ENCODE measurements at regions not wholly inside any gene's neighbourhood (a gene's known extent, or its start where the extent isn't known, plus 50 kb on each side); places are given as distances from the start of the nearest gene placed in this dataset.

- H3K79me2 ChIP-seq (ENCODE audit: insufficient read depth), result no peaks in the 10 kb centered on the region
- H3K9ac ChIP-seq, result no peak overlapping the region
- H3K4me2 ChIP-seq (ENCODE audit: unreplicated experiment), result no peak overlapping the region
- no peak overlapping the region for H3K4me3 ChIP-seq
- H3K27ac ChIP-seq, result no peak overlapping the region
- in situ Hi-C loops (cut with MboI), result no loop called here
- H3F3A ChIP-seq (ENCODE audit: insufficient read depth), result no peaks in the 10 kb centered on the region
- no peaks in the 10 kb centered on the region for H3K36me3 ChIP-seq (ENCODE audit: low read depth)
- 69 to 77% methylated on average over 24 to 25 of the region's 25 CpGs for WGBS, 2 experiments (ENCODE audit: low coverage in 1 of 2, low lambda C conversion rate in 2 of 2, missing lambda C conversion rate in 2 of 2)
- H4K20me1 ChIP-seq (ENCODE audit: insufficient read depth), result no peaks in the 10 kb centered on the region
- TF ChIP-seq EZH2 (IDR thresholded peaks at IDR 0.05; ENCODE audit: insufficient read depth, poor library complexity, severe bottlenecking) (no peak), EZH2phosphoT487 (IDR thresholded peaks at IDR 0.05; ENCODE audit: insufficient read depth, low read depth) (no peak)
- H3K4me1 ChIP-seq (ENCODE audit: insufficient read depth), result no peaks in the 10 kb centered on the region
- H3K9me3 ChIP-seq (ENCODE audit: low read depth), result no peaks in the 10 kb centered on the region
- no peak for DNase-seq
- no peaks in the 10 kb centered on the region for H3K9me2 ChIP-seq (ENCODE audit: insufficient read depth)
- no peak overlapping the region for H2AFZ ChIP-seq
- H3K27me3 ChIP-seq (replicated peaks; ENCODE audit: insufficient read depth), result no peaks in the 10 kb centered on the region
These were observed 171.3 kb downstream of the BRD1 start for GRCh38 chr22:49656291-49656851.

- Histone ChIP-seq H3K27me3 (replicated peaks; ENCODE audit: insufficient read depth) (no peaks in the 10 kb centered on the region), H3K27ac (no peak overlapping the region), H4K20me1 (ENCODE audit: insufficient read depth) (no peaks in the 10 kb centered on the region), H3K4me2 (ENCODE audit: unreplicated experiment) (no peak overlapping the region), H3K36me3 (ENCODE audit: low read depth) (no peaks in the 10 kb centered on the region), H3K4me1 (ENCODE audit: insufficient read depth) (no peaks in the 10 kb centered on the region), H3K4me3 (no peak overlapping the region), H3K9ac (no peak overlapping the region), H3F3A (ENCODE audit: insufficient read depth) (no peaks in the 10 kb centered on the region), H3K79me2 (ENCODE audit: insufficient read depth) (no peaks in the 10 kb centered on the region), H2AFZ (no peak overlapping the region), H3K9me2 (ENCODE audit: insufficient read depth) (no peaks in the 10 kb centered on the region), H3K9me3 (ENCODE audit: low read depth) (no peaks in the 10 kb centered on the region)
- DNase-seq, result no peak
- TF ChIP-seq EZH2phosphoT487 (IDR thresholded peaks at IDR 0.05; ENCODE audit: insufficient read depth, low read depth), result no peak
- no peak for TF ChIP-seq EZH2 (IDR thresholded peaks at IDR 0.05; ENCODE audit: insufficient read depth, poor library complexity, severe bottlenecking)
- 28 to 31% methylated on average over 29 of the region's 29 CpGs for WGBS, 2 experiments (ENCODE audit: low coverage in 1 of 2, low lambda C conversion rate in 2 of 2, missing lambda C conversion rate in 2 of 2)
- in situ Hi-C loops (cut with MboI), result no loop called here
These were observed 172.4 kb downstream of the BRD1 start for GRCh38 chr22:49655168-49655812.

- no peak overlapping the region for H3K9ac ChIP-seq
- in situ Hi-C loops (cut with MboI), result no loop called here
- 61 to 66% methylated on average over 32 of the region's 32 CpGs for whole genome bisulfite sequencing, 2 experiments (ENCODE audit: low coverage in 1 of 2, low lambda C conversion rate in 2 of 2, missing lambda C conversion rate in 2 of 2)
These were observed 177.1 kb downstream of the BRD1 start for GRCh38 chr22:49650336-49651241.

GRCh38 chr22:49649166-49650068 is 178.3 kb downstream of the BRD1 start:
- in situ Hi-C loops (cut with MboI), result no loop called here
- Histone ChIP-seq H3K4me2 (ENCODE audit: unreplicated experiment) (no peak overlapping the region), H3K4me3 (no peak overlapping the region), H4K20me1 (ENCODE audit: insufficient read depth) (no peaks in the 10 kb centered on the region), H3K27ac (no peak overlapping the region), H3K27me3 (replicated peaks; ENCODE audit: insufficient read depth) (no peaks in the 10 kb centered on the region), H3K79me2 (ENCODE audit: insufficient read depth) (no peaks in the 10 kb centered on the region), H3K9me2 (ENCODE audit: insufficient read depth) (no peaks in the 10 kb centered on the region), H3F3A (ENCODE audit: insufficient read depth) (no peaks in the 10 kb centered on the region), H3K4me1 (ENCODE audit: insufficient read depth) (no peaks in the 10 kb centered on the region), H3K36me3 (ENCODE audit: low read depth) (no peaks in the 10 kb centered on the region), H3K9ac (no peak overlapping the region), H3K9me3 (ENCODE audit: low read depth) (no peaks in the 10 kb centered on the region), H2AFZ (no peak overlapping the region)
- TF ChIP-seq EZH2phosphoT487 (IDR thresholded peaks at IDR 0.05; ENCODE audit: insufficient read depth, low read depth), result no peak
- no peak for TF ChIP-seq EZH2 (IDR thresholded peaks at IDR 0.05; ENCODE audit: insufficient read depth, poor library complexity, severe bottlenecking)
- 41 to 43% methylated on average over 29 of the region's 29 CpGs for WGBS, 2 experiments (ENCODE audit: low coverage in 1 of 2, low lambda C conversion rate in 2 of 2, missing lambda C conversion rate in 2 of 2)
- no peak for DNase-seq

More at GRCh38 chr22:49650336-49651241, 177.1 kb downstream of the BRD1 start:
- H3K4me3 ChIP-seq, result no peak overlapping the region
- no peak overlapping the region for H3K27ac ChIP-seq
- no peaks in the 10 kb centered on the region for H3K36me3 ChIP-seq (ENCODE audit: low read depth)
- H3K4me1 ChIP-seq (ENCODE audit: insufficient read depth), result no peaks in the 10 kb centered on the region
- no peak overlapping the region for H3K4me2 ChIP-seq (ENCODE audit: unreplicated experiment)
- no peaks in the 10 kb centered on the region for H3F3A ChIP-seq (ENCODE audit: insufficient read depth)
- H2AFZ ChIP-seq, result no peak overlapping the region
- DNase-seq, result no peak
- H4K20me1 ChIP-seq (ENCODE audit: insufficient read depth), result no peaks in the 10 kb centered on the region
- H3K9me2 ChIP-seq (ENCODE audit: insufficient read depth), result no peaks in the 10 kb centered on the region
- H3K9me3 ChIP-seq (ENCODE audit: low read depth), result no peaks in the 10 kb centered on the region
- H3K27me3 ChIP-seq (replicated peaks; ENCODE audit: insufficient read depth), result no peaks in the 10 kb centered on the region
- H3K79me2 ChIP-seq (ENCODE audit: insufficient read depth), result no peaks in the 10 kb centered on the region
- TF ChIP-seq EZH2phosphoT487 (IDR thresholded peaks at IDR 0.05; ENCODE audit: insufficient read depth, low read depth), result no peak
- TF ChIP-seq EZH2 (IDR thresholded peaks at IDR 0.05; ENCODE audit: insufficient read depth, poor library complexity, severe bottlenecking), result no peak
